Naive thymus-derived CD4-positive, alpha-beta T cell (primary cell): ENCODE measurements at regions not wholly inside any gene's neighbourhood (a gene's known extent, or its start where the extent isn't known, plus 50 kb on each side); places are given as distances from the start of the nearest gene placed in this dataset.

ENCODE experiments used
- ATAC-seq: fragments of 150-1000 bp; cut with Tn5 transposase; 2 replicates; pipeline ENCODE4 v1.10.0; 2021; ENCODE audit warnings: mild to moderate bottlenecking, moderate library complexity
- CTCF ChIA-PET: fragments of 350-600 bp; sonication (Branson Sonifier 250); formaldehyde crosslinking; loops from one replicate; lab custom pipeline; 2021; ENCODE audit warnings: antibody characterized with exemption; lab: Charles Lee
- POLR2A ChIA-PET: fragments of 350-600 bp; sonication (Branson Sonifier 250); formaldehyde crosslinking; loops from one replicate; lab custom pipeline; 2021; ENCODE audit warnings: antibody characterized with exemption, inconsistent platforms; lab: Charles Lee
- DNase-seq, 9 donors: peaks; one replicate each; pipeline versions ENCODE4 v3.0.0 to v3.0.0-alpha.2; 2020 to 2022; ENCODE audit warnings: mixed read lengths in 1 of 9
- H3K27ac ChIP-seq: one replicate; pipeline ENCODE4 v1.7.0; 2013; ENCODE audit warnings: mild to moderate bottlenecking, low read depth, low read length, moderate library complexity
- H3K27me3 ChIP-seq, 2 donors: one replicate each; pipeline ENCODE4 v1.7.0; 2013; ENCODE audit warnings: low read length in 2 of 2, mild to moderate bottlenecking in 2 of 2, moderate library complexity in 2 of 2; ENCODE audit not compliant: control insufficient read depth in 2 of 2, insufficient read depth in 2 of 2
- H3K36me3 ChIP-seq, 3 experiments: 1 replicate in 2 of 3; 2 replicates in 1 of 3; pipeline ENCODE4 v1.7.0; 2013; ENCODE audit warnings: low read length in 3 of 3, mild to moderate bottlenecking in 3 of 3, moderate library complexity in 1 of 3; ENCODE audit not compliant: insufficient read depth in 3 of 3, control insufficient read depth in 2 of 3
- H3K4me1 ChIP-seq, 2 donors: one replicate each; pipeline ENCODE4 v1.7.0; 2013; ENCODE audit warnings: low read length in 2 of 2, mild to moderate bottlenecking in 2 of 2, moderate library complexity in 1 of 2; ENCODE audit not compliant: control insufficient read depth in 2 of 2, insufficient read depth in 2 of 2
- H3K4me3 ChIP-seq: 2 replicates; pipeline ENCODE4 v1.7.0; 2013; ENCODE audit warnings: mild to moderate bottlenecking, low read length
- H3K9me3 ChIP-seq, 3 experiments: 1 replicate in 2 of 3; 2 replicates in 1 of 3; pipeline ENCODE4 v1.7.0; 2013; ENCODE audit warnings: low read length in 3 of 3; ENCODE audit not compliant: control insufficient read depth in 2 of 3
- H3K27ac Mint-ChIP-seq, 9 donors: one replicate each; pipeline ENCODE4 v1.8.0; 2020 to 2022; ENCODE audit warnings: mixed read lengths in 9 of 9, mild to moderate bottlenecking in 8 of 9, moderate library complexity in 5 of 9, inconsistent platforms in 2 of 9
- H3K27me3 Mint-ChIP-seq, 5 donors: one replicate each; pipeline ENCODE4 v1.8.0; 2021 to 2022; ENCODE audit warnings: mixed read lengths in 5 of 5, mild to moderate bottlenecking in 1 of 5
- H3K36me3 Mint-ChIP-seq, 5 donors: one replicate each; pipeline ENCODE4 v1.8.0; 2020 to 2022; ENCODE audit warnings: mixed read lengths in 5 of 5, mild to moderate bottlenecking in 3 of 5, inconsistent platforms in 1 of 5
- H3K4me1 Mint-ChIP-seq, 7 donors: one replicate each; pipeline ENCODE4 v1.8.0; 2020 to 2022; ENCODE audit warnings: mixed read lengths in 7 of 7, mild to moderate bottlenecking in 3 of 7, inconsistent platforms in 1 of 7
- H3K4me3 Mint-ChIP-seq, 10 donors: one replicate each; pipeline ENCODE4 v1.8.0; 2020 to 2022; ENCODE audit warnings: mild to moderate bottlenecking in 10 of 10, mixed read lengths in 10 of 10, moderate library complexity in 6 of 10, inconsistent platforms in 2 of 10
- H3K9me3 Mint-ChIP-seq, 11 donors: one replicate each; pipeline ENCODE4 v1.8.0; 2020 to 2022; ENCODE audit warnings: mixed read lengths in 11 of 11, mild to moderate bottlenecking in 4 of 11, inconsistent platforms in 1 of 11, moderate library complexity in 1 of 11
- intact Hi-C, 2 donors: fragments of 100-400 bp; cut with micrococcal nuclease; formaldehyde crosslinking; loops; one replicate each; pipeline ENCODE4 v1.15.1; 2023

DNA sequence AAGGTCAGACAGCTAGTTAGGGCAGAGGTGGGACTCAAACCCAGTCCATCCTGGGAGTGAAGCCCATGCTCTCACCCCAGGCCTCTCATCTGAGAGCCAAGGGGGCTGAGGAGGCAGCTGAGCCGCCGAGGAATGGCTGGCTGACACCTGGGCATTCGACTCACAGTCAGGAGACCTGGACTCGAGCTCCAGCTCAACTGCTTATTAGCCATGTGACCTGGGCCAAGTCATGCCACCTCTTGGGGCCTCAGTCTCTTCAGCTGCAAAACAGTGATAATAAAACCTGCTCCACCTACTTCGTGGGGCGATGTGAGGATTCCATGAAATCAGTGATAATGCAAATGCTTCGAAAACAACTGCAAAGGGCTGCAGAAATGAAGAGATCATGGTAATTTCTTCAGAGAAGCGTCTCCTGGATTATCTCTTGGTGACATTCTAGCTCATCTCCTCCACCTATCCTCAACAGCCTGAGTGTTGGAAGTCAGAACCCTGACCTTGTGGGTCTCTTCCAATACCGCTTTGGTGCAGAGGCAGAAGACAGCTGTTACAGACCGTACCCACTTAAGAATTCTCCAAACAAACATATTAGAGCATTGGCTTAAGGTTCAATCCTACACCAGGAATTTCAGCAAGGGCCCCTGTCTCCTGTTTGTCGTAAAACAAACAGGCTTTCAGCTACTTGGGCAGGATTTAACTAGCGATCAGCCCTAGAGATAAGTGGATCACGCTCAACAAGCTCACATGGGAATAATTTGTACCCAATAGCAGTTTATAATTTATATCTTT is 60.0 kb upstream of the PIM1 start:
- Mint-ChIP-seq H3K27me3 (peaks cover 0 to under 1% (median 0%) of the 10 kb centered on the region in 5 donors), H3K9me3 (no peaks in the 10 kb centered on the region), H3K4me3 (no peak overlapping the region), H3K36me3 (no peaks in the 10 kb centered on the region), H3K27ac (peak overlapping the region in 1 of 9 donors; percentile 3), H3K4me1 (peaks cover 0 to 32% (median 5%) of the 10 kb centered on the region in 7 donors)
- Histone ChIP-seq H3K4me3 (no peak overlapping the region), H3K9me3 (no peaks in the 10 kb centered on the region), H3K36me3 (no peaks in the 10 kb centered on the region), H3K27ac (no peak overlapping the region), H3K4me1 (peaks cover 0 to 3% of the 10 kb centered on the region in 2 donors), H3K27me3 (no peaks in the 10 kb centered on the region)
- ChIA-PET CTCF (no interaction called here), POLR2A (no interaction called here)
- ATAC-seq (no peak), DNase-seq (no peak)
- intact Hi-C loops, result no loop called here

DNA sequence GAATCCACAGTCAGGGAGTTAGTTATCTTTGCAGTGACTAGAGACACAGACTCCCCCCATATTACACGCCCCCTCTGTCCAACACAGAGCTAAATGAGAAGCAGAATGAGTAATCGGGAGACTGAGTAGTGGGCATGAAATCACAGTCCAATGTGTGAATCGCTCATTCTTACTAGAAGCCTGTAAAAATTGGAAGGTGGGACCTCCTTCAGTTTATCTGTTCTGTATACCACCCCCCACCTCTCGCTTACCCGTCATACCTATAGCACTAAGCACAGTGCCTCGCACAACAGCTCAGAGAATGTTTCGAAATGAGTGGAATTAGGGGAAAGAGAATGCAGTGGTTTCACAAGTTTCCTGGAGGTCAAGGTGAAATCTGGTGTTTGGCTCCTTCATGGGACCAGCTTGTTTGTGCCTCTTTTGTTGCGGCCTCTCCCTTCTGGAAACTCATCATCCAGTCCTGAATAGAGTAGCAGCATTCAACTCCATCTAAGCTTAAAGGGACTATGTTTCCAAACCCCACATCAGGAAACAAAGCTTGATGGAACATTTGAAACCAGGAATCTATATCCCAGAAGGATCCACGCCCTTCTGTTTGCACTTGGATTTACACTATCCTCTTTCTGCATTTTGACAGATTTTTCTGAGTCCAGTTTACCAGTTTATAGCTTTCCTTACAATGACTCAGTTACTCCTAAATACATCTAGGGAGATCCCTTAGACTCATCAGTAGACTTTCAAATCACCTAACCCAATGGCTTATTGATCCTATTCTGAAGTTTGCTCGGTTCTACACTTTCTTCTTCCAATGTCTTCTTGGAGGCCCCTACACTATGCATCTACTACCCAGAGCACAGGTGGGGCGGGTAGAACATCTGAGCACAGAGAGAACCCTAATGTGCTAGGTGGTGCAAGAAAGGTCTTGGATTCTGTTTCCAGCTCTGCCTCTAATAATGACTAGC is 59.2 kb upstream of the PIM1 start:
- H3K36me3 Mint-ChIP-seq, result no peaks in the 10 kb centered on the region
- H3K4me1 Mint-ChIP-seq, result peaks cover 0 to 23% (median 5%) of the 10 kb centered on the region in 7 donors
- DNase-seq (peak in 1 of 9 donors; percentile 25), ATAC-seq (no peak)
- H3K9me3 Mint-ChIP-seq, result no peaks in the 10 kb centered on the region
- H3K27me3 Mint-ChIP-seq, result peaks cover 0 to 7% (median 0%) of the 10 kb centered on the region in 5 donors
- H3K4me3 ChIP-seq, result no peak overlapping the region
- POLR2A ChIA-PET, result no interaction called here
- peaks cover 0 to 3% of the 10 kb centered on the region in 2 donors for H3K4me1 ChIP-seq
- H3K4me3 Mint-ChIP-seq, result no peak overlapping the region
- H3K9me3 ChIP-seq, result no peaks in the 10 kb centered on the region
- H3K27me3 ChIP-seq, result no peaks in the 10 kb centered on the region
- no peak overlapping the region for H3K27ac ChIP-seq
- H3K27ac Mint-ChIP-seq, result peak overlapping the region in 1 of 9 donors; percentile 46
- no peaks in the 10 kb centered on the region for H3K36me3 ChIP-seq
- intact Hi-C loops, result no loop called here
- CTCF ChIA-PET, result no interaction called here

DNA sequence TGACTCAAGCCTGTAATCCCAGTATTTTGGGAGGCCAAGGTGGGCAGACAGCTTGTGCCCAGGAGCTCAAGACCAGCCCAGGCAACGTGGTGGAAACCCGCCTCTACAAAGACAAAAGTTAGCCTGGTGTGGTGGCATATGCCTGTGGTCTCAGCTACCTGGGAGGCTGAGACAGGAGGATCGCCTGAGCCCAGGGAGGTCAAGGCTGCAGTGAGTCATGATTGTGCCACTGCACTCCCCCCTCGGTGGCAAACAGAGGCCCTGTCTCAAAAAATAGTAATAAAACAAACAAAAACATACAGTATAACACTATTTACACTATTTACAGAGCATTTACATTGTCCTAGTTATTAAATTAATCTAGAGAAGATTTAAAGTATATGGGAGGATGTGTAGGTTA is 56.0 kb upstream of the PIM1 start:
- Histone ChIP-seq H3K27me3 (no peaks in the 10 kb centered on the region), H3K36me3 (no peaks in the 10 kb centered on the region), H3K9me3 (no peaks in the 10 kb centered on the region), H3K27ac (no peak overlapping the region), H3K4me3 (no peak overlapping the region), H3K4me1 (peaks cover 0 to 3% of the 10 kb centered on the region in 2 donors)
- H3K4me1 Mint-ChIP-seq, result peaks cover 0 to 12% (median 0%) of the 10 kb centered on the region in 7 donors
- DNase-seq, result no peak
- H3K4me3 Mint-ChIP-seq, result no peak overlapping the region
- H3K36me3 Mint-ChIP-seq, result no peaks in the 10 kb centered on the region
- H3K9me3 Mint-ChIP-seq, result no peaks in the 10 kb centered on the region
- intact Hi-C loops, result no loop called here
- POLR2A ChIA-PET, result no interaction called here
- CTCF ChIA-PET, result no interaction called here
- no peak for ATAC-seq
- H3K27me3 Mint-ChIP-seq, result peaks cover 0 to 7% (median 0%) of the 10 kb centered on the region in 5 donors
- no peak overlapping the region for H3K27ac Mint-ChIP-seq

DNA sequence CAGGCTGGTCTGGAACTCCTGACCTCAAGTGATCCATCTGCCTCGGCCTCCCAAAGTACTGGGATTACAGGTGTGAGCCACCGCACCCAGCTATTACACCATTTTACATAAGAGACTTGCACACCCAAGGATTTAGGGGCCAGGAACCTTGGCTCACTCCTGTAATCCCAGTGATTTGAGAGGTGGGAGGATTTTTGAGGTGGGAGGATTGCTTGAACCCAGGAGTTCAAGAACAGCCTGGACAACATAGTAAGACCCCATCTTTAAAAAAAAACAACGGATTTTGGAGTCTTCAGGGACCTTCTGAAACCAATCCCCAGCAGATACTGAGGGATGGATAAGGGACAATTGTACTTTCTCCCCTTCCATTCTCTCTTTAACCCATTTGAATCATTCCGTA is 55.3 kb upstream of the PIM1 start:
- Mint-ChIP-seq H3K36me3 (no peaks in the 10 kb centered on the region), H3K27me3 (peaks cover 0 to 7% (median 0%) of the 10 kb centered on the region in 5 donors), H3K4me3 (no peak overlapping the region), H3K27ac (peak overlapping the region in 1 of 9 donors; percentile 64), H3K4me1 (peaks cover 0 to 14% (median 4%) of the 10 kb centered on the region in 7 donors), H3K9me3 (no peaks in the 10 kb centered on the region)
- ChIA-PET CTCF (interaction anchor here (0.7 kb wide), 1 partner anchor 169 kb away, joined by 6 read pairs; no protein-coding TSS in a partner anchor), POLR2A (no interaction called here)
- H3K4me3 ChIP-seq, result no peak overlapping the region
- DNase-seq, result no peak
- no peak for ATAC-seq
- peaks cover 0 to 3% of the 10 kb centered on the region in 2 donors for H3K4me1 ChIP-seq
- no peaks in the 10 kb centered on the region for H3K27me3 ChIP-seq
- intact Hi-C loops, result no loop called here
- H3K9me3 ChIP-seq, result no peaks in the 10 kb centered on the region
- H3K36me3 ChIP-seq, result no peaks in the 10 kb centered on the region
- H3K27ac ChIP-seq, result no peak overlapping the region

DNA sequence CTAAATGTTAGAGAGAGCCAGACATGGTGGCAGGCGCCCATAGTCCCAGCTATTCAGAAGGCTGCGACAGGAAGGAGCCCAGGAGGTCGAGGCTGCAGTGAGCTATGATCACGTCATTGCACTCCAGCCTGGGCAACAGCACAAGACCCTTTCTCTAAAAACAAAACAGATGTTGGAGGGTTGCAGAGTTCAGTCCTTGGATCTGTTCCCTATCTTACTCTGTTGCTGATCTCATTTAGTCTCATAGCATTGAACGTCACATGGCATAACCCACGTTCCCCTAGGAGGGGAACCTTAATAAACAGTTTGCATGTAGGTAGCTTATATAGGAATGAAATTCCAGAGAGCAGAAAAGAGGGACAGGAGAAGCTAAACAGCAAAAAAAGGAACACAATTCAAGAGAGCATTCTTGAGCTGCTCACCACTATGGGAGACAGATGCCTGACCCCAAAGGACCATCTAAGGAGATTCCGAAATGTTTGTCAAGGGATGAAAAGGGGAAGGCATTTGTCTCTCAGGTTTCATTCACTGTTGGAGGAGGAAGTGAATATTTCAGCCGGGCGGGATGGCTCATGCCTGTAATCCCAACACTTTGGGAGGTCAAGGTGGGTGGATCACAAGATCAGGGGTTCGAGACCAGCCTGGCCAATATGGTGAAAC is 54.6 kb upstream of the PIM1 start:
- peak overlapping the region in 2 of 9 donors; percentile 38 to 64 for H3K27ac Mint-ChIP-seq
- ATAC-seq (no peak), DNase-seq (no peak)
- peaks cover 0 to 7% (median 0%) of the 10 kb centered on the region in 5 donors for H3K27me3 Mint-ChIP-seq
- H3K4me3 Mint-ChIP-seq, result no peak overlapping the region
- Histone ChIP-seq H3K36me3 (no peaks in the 10 kb centered on the region), H3K27me3 (no peaks in the 10 kb centered on the region), H3K27ac (no peak overlapping the region), H3K4me1 (peaks cover 0 to under 1% of the 10 kb centered on the region in 2 donors), H3K4me3 (no peak overlapping the region), H3K9me3 (no peaks in the 10 kb centered on the region)
- H3K9me3 Mint-ChIP-seq, result no peaks in the 10 kb centered on the region
- peaks cover 0 to 9% (median 4%) of the 10 kb centered on the region in 7 donors for H3K4me1 Mint-ChIP-seq
- ChIA-PET CTCF (interaction anchor here (0.6 to 0.7 kb wide), 2 partner anchors 28 to 168 kb away, joined by 3 to 6 read pairs; no protein-coding TSS in a partner anchor), POLR2A (interaction anchor here (0.7 kb wide), 1 partner anchor 18 kb away, joined by 3 read pairs; no protein-coding TSS in a partner anchor)
- H3K36me3 Mint-ChIP-seq, result no peaks in the 10 kb centered on the region
- intact Hi-C loops, result no loop called here

DNA sequence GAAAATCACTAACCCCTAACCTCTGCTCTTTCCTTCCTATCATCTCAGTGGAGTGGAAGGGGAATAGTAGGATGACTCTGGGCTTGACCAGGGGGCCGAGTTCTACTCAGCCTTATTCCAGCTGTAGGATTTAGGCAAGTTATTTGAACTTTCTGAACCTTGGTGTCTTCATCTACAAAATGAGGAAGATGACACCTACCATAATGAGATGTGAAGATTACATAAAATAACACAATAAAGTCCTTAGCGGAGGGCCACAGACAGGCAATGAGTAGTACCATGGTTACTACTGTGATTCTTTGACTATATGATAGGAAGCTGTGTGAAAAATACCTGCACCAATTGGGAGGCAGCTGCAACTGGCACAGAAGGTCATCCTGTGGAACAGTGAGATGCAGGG is 53.6 kb upstream of the PIM1 start:
- intact Hi-C loops, result no loop called here
- peaks cover 0 to 6% (median 4%) of the 10 kb centered on the region in 7 donors for H3K4me1 Mint-ChIP-seq
- no peaks in the 10 kb centered on the region for H3K9me3 ChIP-seq
- H3K4me1 ChIP-seq, result no peaks in the 10 kb centered on the region
- H3K9me3 Mint-ChIP-seq, result no peaks in the 10 kb centered on the region
- no peaks in the 10 kb centered on the region for H3K36me3 ChIP-seq
- no peak overlapping the region for H3K4me3 ChIP-seq
- ChIA-PET POLR2A (no interaction called here), CTCF (no interaction called here)
- DNase-seq (no peak), ATAC-seq (no peak)
- peaks cover 0 to 7% (median 0%) of the 10 kb centered on the region in 5 donors for H3K27me3 Mint-ChIP-seq
- no peak overlapping the region for H3K27ac ChIP-seq
- no peaks in the 10 kb centered on the region for H3K27me3 ChIP-seq
- no peak overlapping the region for H3K27ac Mint-ChIP-seq
- no peaks in the 10 kb centered on the region for H3K36me3 Mint-ChIP-seq
- H3K4me3 Mint-ChIP-seq, result no peak overlapping the region
